Activated B cell treated with CpG ODN at 0.5 μM for 24 hours (primary cell): ENCODE measurements at regions not wholly inside any gene's neighbourhood (a gene's known extent, or its start where the extent isn't known, plus 50 kb on each side); places are given as distances from the start of the nearest gene placed in this dataset.

ENCODE experiments used
- ATAC-seq: fragments of 200-7000 bp; cut with Tn5 transposase; one replicate; pipeline ENCODE4 v1.10.0; 2021; ENCODE audit warnings: low read depth, mild to moderate bottlenecking, moderate library complexity
- CTCF ChIA-PET: fragments of 350-600 bp; sonication (Branson Sonifier 250); formaldehyde crosslinking; loops from one replicate; lab custom pipeline; 2021; ENCODE audit warnings: antibody characterized with exemption; lab: Charles Lee
- POLR2A ChIA-PET: fragments of 350-600 bp; sonication (Branson Sonifier 250); formaldehyde crosslinking; loops from one replicate; lab custom pipeline; 2021; ENCODE audit warnings: antibody characterized with exemption; lab: Charles Lee
- DNase-seq: peaks from one replicate; pipeline ENCODE4 v3.0.0; 2022
- H3K27ac Mint-ChIP-seq: one replicate; pipeline ENCODE4 v1.8.0; 2020; ENCODE audit warnings: mixed read lengths
- H3K27me3 Mint-ChIP-seq: one replicate; pipeline ENCODE4 v1.8.0; 2021; ENCODE audit warnings: mixed read lengths
- H3K36me3 Mint-ChIP-seq: one replicate; pipeline ENCODE4 v1.8.0; 2021; ENCODE audit warnings: low read depth, mixed read lengths
- H3K4me1 Mint-ChIP-seq: one replicate; pipeline ENCODE4 v1.8.0; 2021; ENCODE audit warnings: mixed read lengths
- H3K4me3 Mint-ChIP-seq: one replicate; pipeline ENCODE4 v1.8.0; 2020; ENCODE audit warnings: mild to moderate bottlenecking, mixed read lengths
- H3K9me3 Mint-ChIP-seq: one replicate; pipeline ENCODE4 v1.8.0; 2020; ENCODE audit warnings: mixed read lengths
- CTCF ChIP-seq: fragments of 200-600 bp; IDR thresholded peaks from one replicate; pipeline ENCODE4 v1.8.0; 2022; ENCODE audit warnings: antibody characterized with exemption, mild to moderate bottlenecking
- intact Hi-C: fragments of 100-400 bp; cut with micrococcal nuclease; formaldehyde crosslinking; loops from one replicate; pipeline ENCODE4 v1.15.1; 2024

GRCh38 chr4:11603591-11604194 is 175.0 kb upstream of the HS3ST1 start:
- no peaks in the 10 kb centered on the region for H3K4me1 Mint-ChIP-seq
- DNase-seq (no peak), ATAC-seq (no peak)
- no peak overlapping the region for H3K4me3 Mint-ChIP-seq
- peaks cover 2% of the 10 kb centered on the region for H3K27me3 Mint-ChIP-seq
- ChIA-PET POLR2A (no interaction called here), CTCF (no interaction called here)
- no peak overlapping the region for H3K27ac Mint-ChIP-seq
- no peaks in the 10 kb centered on the region for H3K9me3 Mint-ChIP-seq
- H3K36me3 Mint-ChIP-seq: no peaks in the 10 kb centered on the region
- TF ChIP-seq CTCF: no peak
- intact Hi-C loops: no loop called here

- ATAC-seq: no peak
- Mint-ChIP-seq H3K27ac (no peak overlapping the region), H3K4me3 (no peak overlapping the region), H3K36me3 (no peaks in the 10 kb centered on the region), H3K9me3 (no peaks in the 10 kb centered on the region), H3K4me1 (peaks cover 3% of the 10 kb centered on the region), H3K27me3 (peaks cover 2% of the 10 kb centered on the region)
- ChIA-PET POLR2A (no interaction called here), CTCF (no interaction called here)
- no peak for TF ChIP-seq CTCF
- intact Hi-C loops: no loop called here
- DNase-seq: no peak
Observed at GRCh38 chr4:11602606-11603340, 174.1 kb upstream of the HS3ST1 start.

- Mint-ChIP-seq H3K4me3 (no peak overlapping the region), H3K9me3 (no peaks in the 10 kb centered on the region), H3K36me3 (no peaks in the 10 kb centered on the region), H3K27me3 (no peaks in the 10 kb centered on the region), H3K27ac (no peak overlapping the region), H3K4me1 (peaks cover 8% of the 10 kb centered on the region)
- ChIA-PET CTCF (no interaction called here), POLR2A (no interaction called here)
- ATAC-seq (no peak), DNase-seq (no peak)
- no peak for TF ChIP-seq CTCF
- intact Hi-C loops: no loop called here
Observed at GRCh38 chr4:11599064-11599463, 170.4 kb upstream of the HS3ST1 start.

- ChIA-PET CTCF (no interaction called here), POLR2A (no interaction called here)
- no peak overlapping the region for H3K4me3 Mint-ChIP-seq
- intact Hi-C loops: no loop called here
- H3K27me3 Mint-ChIP-seq: no peaks in the 10 kb centered on the region
- no peak for TF ChIP-seq CTCF
- H3K27ac Mint-ChIP-seq: no peak overlapping the region
- H3K9me3 Mint-ChIP-seq: no peaks in the 10 kb centered on the region
- H3K36me3 Mint-ChIP-seq: no peaks in the 10 kb centered on the region
- peaks cover 8% of the 10 kb centered on the region for H3K4me1 Mint-ChIP-seq
- DNase-seq: no peak
- ATAC-seq: no peak
Observed at GRCh38 chr4:11598591-11598990, 169.9 kb upstream of the HS3ST1 start.

- Mint-ChIP-seq H3K36me3 (no peaks in the 10 kb centered on the region), H3K4me1 (peaks cover 8% of the 10 kb centered on the region), H3K9me3 (no peaks in the 10 kb centered on the region), H3K27me3 (no peaks in the 10 kb centered on the region), H3K4me3 (no peak overlapping the region), H3K27ac (no peak overlapping the region)
- intact Hi-C loops: no loop called here
- ATAC-seq (no peak), DNase-seq (no peak)
- POLR2A ChIA-PET: no interaction called here
- no peak for TF ChIP-seq CTCF
- CTCF ChIA-PET: no interaction called here
Observed at GRCh38 chr4:11597506-11597905, 168.8 kb upstream of the HS3ST1 start.
